Head of caudate nucleus (tissue), 42 donors: ENCODE measurements at regions not wholly inside any gene's neighbourhood (a gene's known extent, or its start where the extent isn't known, plus 50 kb on each side); places are given as distances from the start of the nearest gene placed in this dataset.
A peak's percentile ranks its signal among the peaks of the same experiment; 100 is the strongest.

ENCODE experiments used
- DNase-seq, 42 donors: peaks; one replicate each; pipeline versions ENCODE4 v3.0.0 to v3.0.0-alpha.2; 2020 to 2021; ENCODE audit warnings: mixed read lengths in 7 of 42
- intact Hi-C: fragments of 100-400 bp; cut with DNase I; formaldehyde crosslinking; loops from one replicate; pipeline ENCODE4 v1.15.0; 2022

DNA sequence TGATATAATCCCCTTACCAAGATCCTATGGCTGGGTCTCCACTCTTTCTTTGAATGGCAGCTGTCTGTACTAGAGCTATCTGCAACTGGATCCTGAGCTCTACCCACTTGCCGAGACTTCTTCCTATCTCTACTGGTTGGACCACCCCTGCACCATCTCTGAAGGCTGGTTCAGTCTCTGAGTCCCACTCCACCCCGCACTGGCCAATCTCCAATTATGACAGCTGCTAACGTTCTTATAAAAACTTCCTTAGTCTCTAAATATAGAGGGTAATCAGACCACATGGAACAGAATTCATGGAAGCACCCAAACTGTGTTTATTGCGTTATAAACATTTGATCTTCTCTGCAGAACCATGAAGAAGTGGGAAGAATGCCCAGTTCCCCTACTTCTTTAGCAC is 186.6 kb upstream of the EEA1 start:
- DNase-seq: no peak
- intact Hi-C loops: no loop called here

DNA sequence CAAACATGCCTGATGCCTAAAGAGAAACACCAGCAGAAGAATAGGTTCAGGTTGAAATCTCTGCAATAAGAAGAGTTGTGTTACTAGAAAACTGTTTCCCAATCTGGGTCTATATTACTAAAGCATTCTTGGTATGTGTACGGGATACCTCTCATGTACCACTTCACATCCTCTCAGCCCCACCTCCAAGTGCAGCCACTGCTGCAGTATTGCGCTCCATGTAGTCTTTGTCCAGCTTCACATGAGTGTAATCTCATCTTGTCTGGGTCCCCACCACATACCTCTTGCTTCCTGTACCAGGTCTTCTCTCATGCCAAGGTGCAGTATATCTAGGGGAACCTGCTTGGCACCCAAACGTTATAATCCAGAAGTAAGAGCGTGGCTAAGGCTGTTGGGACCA is 187.5 kb upstream of the EEA1 start:
- intact Hi-C loops: no loop called here
- DNase-seq: no peak

- intact Hi-C loops: no loop called here
- DNase-seq: no peak
Measured at GRCh38 chr12:93121729-93122488, 192.8 kb upstream of the EEA1 start.

- DNase-seq: no peak
- intact Hi-C loops: no loop called here
Measured at GRCh38 chr12:93122569-93123091, 193.5 kb upstream of the EEA1 start.

GRCh38 chr12:93125126-93125525 is 196.0 kb upstream of the EEA1 start:
- no peak for DNase-seq
- intact Hi-C loops: no loop called here

DNA sequence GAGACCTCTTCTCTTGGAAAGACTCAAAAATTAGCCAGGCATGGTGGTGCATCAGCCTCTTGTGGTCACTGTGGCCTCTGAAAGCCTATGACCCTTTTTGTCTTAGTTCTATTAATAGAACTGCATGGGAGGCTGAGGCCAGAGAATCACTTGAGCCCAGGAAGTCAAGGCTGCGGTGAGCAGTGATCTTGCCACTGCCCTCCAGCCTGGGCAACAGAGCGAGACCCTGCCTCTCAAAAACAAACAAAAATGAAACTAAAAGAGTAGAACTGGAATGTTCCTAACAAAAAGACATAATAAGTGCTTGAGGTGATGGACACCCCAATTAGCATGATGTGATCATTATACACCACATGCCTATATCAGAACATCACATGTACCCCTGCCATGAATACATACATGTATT is 197.0 kb upstream of the EEA1 start:
- intact Hi-C loops: no loop called here
- no peak for DNase-seq

GRCh38 chr12:93127107-93127560 is 198.0 kb upstream of the EEA1 start:
- intact Hi-C loops: no loop called here

DNA sequence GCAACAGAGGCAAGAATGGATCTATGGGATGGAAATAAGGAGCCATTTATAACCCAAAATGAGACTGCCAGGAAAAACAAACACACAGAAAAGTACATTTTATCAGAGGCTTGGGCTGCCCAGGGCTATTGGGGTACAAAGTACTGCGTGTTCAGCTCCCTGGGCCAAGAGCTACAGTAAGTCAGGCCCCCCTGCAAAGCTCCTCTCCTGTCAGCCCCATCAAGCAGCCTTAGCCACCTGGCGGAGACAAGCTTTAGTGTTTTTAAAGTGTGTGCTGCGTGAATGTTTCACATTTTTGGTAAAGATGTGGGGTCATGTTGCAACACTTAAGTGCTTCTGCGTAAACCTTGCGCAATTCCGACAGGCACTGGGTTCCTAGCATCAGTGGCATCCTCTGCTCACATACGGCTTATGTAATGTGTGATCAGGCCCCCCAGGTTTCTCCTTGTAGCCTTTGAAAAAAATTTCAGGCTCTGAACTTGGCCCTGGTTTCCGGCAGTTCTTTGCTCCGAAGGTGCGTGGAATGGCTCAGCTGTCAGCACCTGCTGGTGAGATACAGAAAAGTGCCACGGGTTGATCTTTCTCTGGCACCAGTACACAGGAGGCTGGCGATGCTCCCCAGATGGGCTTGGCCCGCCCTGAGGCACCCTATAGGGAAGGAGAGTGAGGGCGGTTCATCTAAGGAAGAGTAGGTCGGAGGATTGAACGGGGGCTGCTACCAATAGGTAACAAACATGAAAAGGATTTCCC is 198.7 kb upstream of the EEA1 start:
- intact Hi-C loops: no loop called here
- peak in 4 of 42 donors; percentile 4 to 37 (median 26) for DNase-seq

More at GRCh38 chr12:93127107-93127560, 198.0 kb upstream of the EEA1 start:
- no peak for DNase-seq

GRCh38 chr12:93128332-93128707 is 199.2 kb upstream of the EEA1 start:
- DNase-seq: no peak

GRCh38 chr12:93130366-93131054 is 201.4 kb upstream of the EEA1 start:
- intact Hi-C loops: no loop called here
- no peak for DNase-seq

More at GRCh38 chr12:93128332-93128707, 199.2 kb upstream of the EEA1 start:
- intact Hi-C loops: no loop called here

DNA sequence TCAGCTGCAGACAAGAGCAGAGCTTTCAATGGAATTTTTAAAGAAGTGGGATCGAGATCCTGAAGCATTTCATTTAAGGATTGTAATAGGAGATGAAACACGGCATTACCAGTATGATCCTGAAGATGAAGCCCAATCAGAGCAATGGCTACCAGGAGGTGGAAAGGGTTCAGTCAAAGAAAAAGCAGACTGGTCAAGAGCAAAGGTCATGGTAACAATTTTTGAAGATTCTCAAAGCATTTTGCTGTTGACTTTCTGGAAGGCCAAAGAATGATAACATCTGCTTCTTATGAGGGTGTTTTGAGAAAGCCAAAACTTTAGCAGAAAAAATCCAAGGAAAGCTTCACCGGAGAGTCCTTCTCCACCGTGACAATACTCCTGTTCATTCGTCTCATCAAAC is 204.3 kb upstream of the EEA1 start:
- intact Hi-C loops: no loop called here
- DNase-seq: no peak

- no peak for DNase-seq
- intact Hi-C loops: no loop called here
Measured at GRCh38 chr12:93134175-93134890, 205.2 kb upstream of the EEA1 start.

GRCh38 chr12:93134893-93135285 is 205.8 kb upstream of the EEA1 start:
- DNase-seq: no peak
- intact Hi-C loops: no loop called here

DNA sequence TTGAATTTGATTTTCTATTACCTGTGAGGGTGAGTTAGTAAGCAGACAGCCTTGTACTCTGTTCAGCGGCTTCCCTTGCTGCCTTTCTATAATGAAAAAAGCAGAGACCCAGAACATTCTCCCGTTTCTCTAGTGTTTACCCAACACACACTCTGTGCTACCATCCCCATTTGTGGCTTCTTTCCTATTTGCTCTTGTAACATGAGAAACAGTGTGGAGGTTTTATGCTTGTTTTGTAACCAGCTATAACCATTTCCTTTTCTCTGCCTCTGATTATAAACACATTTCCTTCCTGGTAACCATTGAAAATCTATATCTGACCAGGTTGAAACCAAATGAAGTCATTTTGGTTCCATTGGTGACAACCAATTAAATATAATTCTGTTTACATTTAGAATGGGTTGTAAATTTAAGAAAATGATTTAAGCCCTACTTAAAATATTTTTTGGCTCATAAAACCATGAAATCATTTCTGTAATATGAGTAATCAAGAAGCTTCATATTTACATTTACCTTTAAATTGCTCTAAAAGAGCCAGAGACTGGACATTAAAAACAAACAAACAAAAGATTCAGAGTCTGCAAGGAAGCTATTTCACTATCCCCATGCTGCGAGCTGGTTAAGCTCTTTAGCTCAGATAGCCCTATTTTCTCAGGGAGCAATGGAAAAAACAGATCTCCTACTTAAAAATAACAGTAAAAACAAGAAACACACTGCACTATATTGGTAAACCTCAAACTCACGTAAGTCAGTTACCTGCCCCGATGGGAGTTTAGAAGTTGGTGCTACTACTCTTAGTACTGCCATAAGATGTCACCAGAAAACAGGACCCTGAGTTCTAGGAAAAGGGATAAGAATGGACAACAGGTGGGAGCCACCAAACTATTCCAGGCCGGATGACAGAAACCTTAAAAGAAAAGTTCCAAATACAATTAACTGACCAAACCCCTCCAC is 206.5 kb upstream of the EEA1 start:
- intact Hi-C loops: no loop called here
- DNase-seq: no peak

DNA sequence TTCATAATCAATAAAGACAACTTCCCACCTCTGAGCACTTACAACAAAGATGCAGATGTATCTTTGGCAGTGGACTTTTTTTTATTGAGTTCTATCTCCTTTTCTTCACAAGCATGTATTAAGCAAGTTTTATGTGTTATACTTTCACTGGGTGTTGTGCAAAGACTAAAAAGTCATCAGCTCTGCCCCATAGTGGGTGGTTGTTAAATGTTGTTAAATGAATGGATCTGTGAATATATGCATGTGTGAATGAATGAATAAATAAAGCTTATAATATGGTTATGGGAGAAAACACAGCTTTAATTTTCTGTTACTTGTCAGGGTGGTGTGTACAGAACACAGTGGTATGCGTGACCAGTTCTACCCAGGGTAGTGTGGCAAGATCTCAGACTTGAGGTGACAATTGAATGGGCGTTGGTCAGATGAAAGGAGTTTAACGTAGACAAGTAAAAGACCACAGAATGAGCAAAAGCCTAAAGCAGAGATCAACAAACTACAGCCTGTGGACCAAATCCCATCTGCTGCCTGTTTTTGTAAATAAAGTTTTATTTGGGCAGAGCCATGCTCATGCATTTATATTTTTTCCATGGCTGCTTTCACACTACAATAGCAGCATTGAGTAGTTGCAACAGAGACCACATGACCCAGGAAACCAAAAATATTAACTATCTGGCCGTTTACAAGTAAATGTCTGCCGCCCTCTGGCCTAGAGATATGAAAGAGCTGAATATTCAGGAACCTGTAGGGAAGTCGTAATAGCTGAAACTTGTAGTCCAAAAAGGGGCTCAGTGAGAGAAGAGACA is 207.4 kb upstream of the EEA1 start:
- intact Hi-C loops: no loop called here
- DNase-seq: no peak

DNA sequence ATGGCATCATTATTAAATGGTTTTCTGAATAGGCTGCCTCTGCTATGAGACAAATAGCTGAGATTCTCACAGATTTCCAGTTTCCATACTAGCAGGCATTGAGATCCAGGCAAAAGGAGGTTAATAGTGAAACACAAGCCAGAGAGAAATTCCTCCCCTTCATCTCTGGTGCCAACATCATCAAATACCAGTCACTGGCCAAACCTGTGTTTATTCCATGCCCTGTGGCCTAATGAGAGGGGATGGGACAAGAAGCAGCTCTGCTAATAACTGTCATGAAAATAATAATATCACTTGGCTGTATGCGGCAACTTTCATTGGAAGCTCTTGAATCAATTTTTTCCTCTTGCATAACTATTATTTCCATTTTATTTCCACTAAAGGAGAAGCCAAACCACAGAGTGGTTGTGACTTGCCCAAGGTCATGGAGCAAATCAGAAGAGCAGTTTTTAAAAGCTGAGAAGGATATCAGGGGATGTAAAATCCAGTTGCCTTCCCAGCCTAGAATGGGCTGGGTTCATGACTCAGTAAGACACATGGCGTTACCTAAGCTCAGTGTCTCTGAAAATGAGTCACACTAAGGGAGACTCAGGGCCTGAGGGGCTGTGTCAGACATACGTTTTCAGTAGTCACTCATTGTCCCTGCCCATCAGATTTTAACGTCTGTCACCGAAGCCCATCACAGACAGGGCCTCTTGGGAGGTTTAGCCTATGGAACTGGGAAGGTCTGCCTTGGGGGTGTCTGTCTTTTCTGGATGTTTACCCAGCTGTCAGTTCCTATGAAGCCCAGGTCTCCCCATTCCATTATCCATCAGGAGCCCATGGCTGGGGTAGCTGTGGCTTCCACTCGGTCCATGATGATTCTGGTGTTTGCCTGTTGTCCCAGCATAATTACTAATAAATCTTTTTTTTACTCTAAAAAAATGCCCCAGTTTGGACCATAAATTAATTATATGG is 208.8 kb upstream of the EEA1 start:
- no peak for DNase-seq
- intact Hi-C loops: no loop called here
